Ascending aorta (tissue), 2 donors: ENCODE measurements at regions not wholly inside any gene's neighbourhood (a gene's known extent, or its start where the extent isn't known, plus 50 kb on each side); places are given as distances from the start of the nearest gene placed in this dataset.
A peak's percentile ranks its signal among the peaks of the same experiment; 100 is the strongest.

Source experiments
- DNase-seq, 2 donors: peaks; one replicate each; pipeline ENCODE4 v3.0.0-alpha.2; 2019; ENCODE audit warnings: low spot score in 2 of 2
- H3K27ac ChIP-seq, 2 donors: fragments of 200-600 bp; sonication (generic); one replicate each; pipeline ENCODE4 v1.5.1; 2016 to 2017; ENCODE audit warnings: mild to moderate bottlenecking in 1 of 2
- H3K27me3 ChIP-seq: fragments of 200-600 bp; sonication (generic); one replicate; pipeline ENCODE4 v1.5.1; 2017
- H3K36me3 ChIP-seq, 2 donors: fragments of 200-600 bp; sonication (generic); one replicate each; pipeline ENCODE4 v1.5.1; 2016
- H3K4me1 ChIP-seq, 2 donors: fragments of 200-600 bp; sonication (generic); one replicate each; pipeline ENCODE4 v1.5.1; 2016 to 2017; ENCODE audit warnings: mild to moderate bottlenecking in 1 of 2
- H3K4me3 ChIP-seq, 2 donors: fragments of 200-600 bp; sonication (generic); one replicate each; pipeline ENCODE4 v1.5.1; 2016 to 2017; ENCODE audit warnings: mild to moderate bottlenecking in 1 of 2
- H3K9me3 ChIP-seq, 2 donors: fragments of 200-600 bp; sonication (generic); one replicate each; pipeline ENCODE4 v1.5.1; 2016
- CTCF ChIP-seq, 3 experiments: fragments of 200-600 bp in 2 of 3; fragments of 450-650 bp in 1 of 3; sonication (generic) in 2 of 3; IDR thresholded peaks; one replicate each; pipeline ENCODE4 v1.5.1; 2016 to 2019; ENCODE audit warnings: antibody characterized with exemption in 3 of 3, mild to moderate bottlenecking in 1 of 3, moderate library complexity in 1 of 3
- intact Hi-C: fragments of 100-400 bp; cut with DNase I; formaldehyde crosslinking; loops from one replicate; pipeline ENCODE4 v1.15.1; 2023

GRCh38 chr2:136651456-136652010 lies 113.8 kb upstream of the THSD7B start:
- Histone ChIP-seq H3K27ac (peak overlapping the region; percentile 48 to 66), H3K4me3 (no peak overlapping the region), H3K9me3 (no peaks in the 10 kb centered on the region), H3K4me1 (peaks cover 7 to 25% of the 10 kb centered on the region in 2 donors), H3K36me3 (no peaks in the 10 kb centered on the region), H3K27me3 (no peaks in the 10 kb centered on the region)
- intact Hi-C loops: loop anchor here (2.0 to 5.0 kb wide), 4 partner anchors 13 to 664 kb away; partner anchors contain the start of gene DARS1
- TF ChIP-seq CTCF (IDR thresholded peaks at IDR 0.05): no peak
- no peak for DNase-seq

GRCh38 chr2:136647039-136647438 lies 118.3 kb upstream of the THSD7B start:
- DNase-seq: no peak
- intact Hi-C loops: no loop called here
- H3K27ac ChIP-seq: no peak overlapping the region
- no peak overlapping the region for H3K4me3 ChIP-seq
- no peak for TF ChIP-seq CTCF (IDR thresholded peaks at IDR 0.05)
- H3K4me1 ChIP-seq: peaks cover 0 to 10% of the 10 kb centered on the region in 2 donors
- no peaks in the 10 kb centered on the region for H3K9me3 ChIP-seq
- H3K36me3 ChIP-seq: no peaks in the 10 kb centered on the region
- no peaks in the 10 kb centered on the region for H3K27me3 ChIP-seq

GRCh38 chr2:136645236-136645828 lies 120.0 kb upstream of the THSD7B start:
- Histone ChIP-seq H3K9me3 (no peaks in the 10 kb centered on the region), H3K36me3 (no peaks in the 10 kb centered on the region), H3K4me1 (peaks cover 0 to 10% of the 10 kb centered on the region in 2 donors), H3K27ac (peak overlapping the region; percentile 19 to 39), H3K27me3 (no peaks in the 10 kb centered on the region), H3K4me3 (peak overlapping the region in 1 of 2 donors; percentile 7)
- no peak for TF ChIP-seq CTCF (IDR thresholded peaks at IDR 0.05)
- no peak for DNase-seq
- intact Hi-C loops: no loop called here

GRCh38 chr2:136639651-136640050 lies 125.7 kb upstream of the THSD7B start:
- DNase-seq: no peak
- Histone ChIP-seq H3K9me3 (no peaks in the 10 kb centered on the region), H3K36me3 (no peaks in the 10 kb centered on the region), H3K4me1 (peaks cover 0 to 15% of the 10 kb centered on the region in 2 donors), H3K27ac (no peak overlapping the region), H3K4me3 (no peak overlapping the region), H3K27me3 (no peaks in the 10 kb centered on the region)
- no peak for TF ChIP-seq CTCF (IDR thresholded peaks at IDR 0.05)
- intact Hi-C loops: loop anchor here (2.0 kb wide), 1 partner anchor 13 kb away; no protein-coding TSS in a partner anchor

DNA sequence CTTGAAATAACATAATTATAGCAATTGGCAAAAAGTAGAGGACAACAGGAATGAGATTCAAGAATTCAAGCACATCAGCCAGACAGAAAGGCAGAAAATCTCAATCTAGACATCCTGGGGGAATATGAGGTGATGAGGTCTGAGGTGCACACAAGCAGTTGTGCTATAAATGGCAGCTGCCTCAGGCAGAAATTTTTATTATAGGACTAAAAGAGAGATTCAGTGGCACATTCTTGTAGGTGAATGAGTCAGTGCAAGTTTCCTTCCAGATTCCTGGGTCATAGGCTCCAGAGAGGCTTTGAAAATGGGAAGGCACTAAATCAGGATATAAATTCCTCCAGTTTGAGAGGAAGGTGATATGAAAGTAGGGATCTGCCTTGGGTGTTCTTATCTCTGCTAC lies 127.2 kb upstream of the THSD7B start:
- intact Hi-C loops: loop anchor here (2.0 kb wide), 1 partner anchor 15 kb away; no protein-coding TSS in a partner anchor
- H3K27me3 ChIP-seq: no peaks in the 10 kb centered on the region
- H3K4me3 ChIP-seq: no peak overlapping the region
- H3K36me3 ChIP-seq: no peaks in the 10 kb centered on the region
- peak overlapping the region; percentile 57 to 69 for H3K27ac ChIP-seq
- peaks cover 0 to 15% of the 10 kb centered on the region in 2 donors for H3K4me1 ChIP-seq
- H3K9me3 ChIP-seq: no peaks in the 10 kb centered on the region
- no peak for TF ChIP-seq CTCF (IDR thresholded peaks at IDR 0.05)
- DNase-seq: no peak
